BE2C (cell line): ENCODE measurements at regions not wholly inside any gene's neighbourhood (a gene's known extent, or its start where the extent isn't known, plus 50 kb on each side); places are given as distances from the start of the nearest gene placed in this dataset.
"Not testable (repeated sequence)": the region's sequence is repeated elsewhere in the genome, so short reads cannot be mapped to it uniquely, and the experiment has no call there.

Experiments
- DNase-seq: peaks from one replicate; pipeline ENCODE4 v3.0.0-alpha.2; 2020
- H3K27me3 ChIP-seq: fragments of 250-450 bp; sonication (Bioruptor Pico); 2 replicates; pipeline ENCODE4 v1.5.1; 2020; ENCODE audit warnings: mild to moderate bottlenecking
- H3K36me3 ChIP-seq: fragments of 250-450 bp; sonication (Bioruptor Pico); 2 replicates; pipeline ENCODE4 v1.5.1; 2020; ENCODE audit warnings: mild to moderate bottlenecking
- H3K4me1 ChIP-seq: fragments of 250-450 bp; sonication (Bioruptor Pico); 2 replicates; pipeline ENCODE4 v1.5.1; 2020
- H3K4me3 ChIP-seq: 2 replicates; pipeline ENCODE4 v1.5.1; 2011; ENCODE audit warnings: low read depth, low read length
- H3K9me3 ChIP-seq: fragments of 250-450 bp; sonication (Bioruptor Pico); 2 replicates; pipeline ENCODE4 v1.5.1; 2020
- CTCF ChIP-seq: IDR thresholded peaks from 2 replicates; pipeline ENCODE4 v1.5.1; 2012; ENCODE audit warnings: mild to moderate bottlenecking, low read depth, low read length

- DNase-seq, result no peak
Measured at GRCh38 chr2:234795272-234795920, 156.4 kb upstream of the SH3BP4 start.

GRCh38 chr2:234794866-234795265, 157.0 kb upstream of the SH3BP4 start:
- TF ChIP-seq CTCF, result no peak
- Histone ChIP-seq H3K4me3 (no peak overlapping the region), H3K4me1 (peaks cover 5% of the 10 kb centered on the region; the same call in 1 of the 2 replicates), H3K9me3 (no peaks in the 10 kb centered on the region), H3K36me3 (no peaks in the 10 kb centered on the region), H3K27me3 (no peaks in the 10 kb centered on the region)
- no peak for DNase-seq

More at GRCh38 chr2:234795272-234795920, 156.4 kb upstream of the SH3BP4 start:
- H3K36me3 ChIP-seq, result no peaks in the 10 kb centered on the region
- no peaks in the 10 kb centered on the region for H3K9me3 ChIP-seq
- no peak overlapping the region for H3K4me3 ChIP-seq
- peaks cover 5% of the 10 kb centered on the region; the same call in 1 of the 2 replicates for H3K4me1 ChIP-seq
- no peaks in the 10 kb centered on the region for H3K27me3 ChIP-seq
- no peak for TF ChIP-seq CTCF

- Histone ChIP-seq H3K36me3 (no peaks in the 10 kb centered on the region), H3K4me3 (no peak overlapping the region), H3K27me3 (no peaks in the 10 kb centered on the region), H3K9me3 (no peaks in the 10 kb centered on the region), H3K4me1 (peaks cover 5% of the 10 kb centered on the region; the same call in 1 of the 2 replicates)
- TF ChIP-seq CTCF, result no peak
- DNase-seq, result no peak
Measured at GRCh38 chr2:234793212-234793785, 158.5 kb upstream of the SH3BP4 start.

- Histone ChIP-seq H3K4me3 (no peak overlapping the region), H3K36me3 (no peaks in the 10 kb centered on the region), H3K27me3 (no peaks in the 10 kb centered on the region), H3K4me1 (peaks cover 5% of the 10 kb centered on the region; the same call in 1 of the 2 replicates), H3K9me3 (no peaks in the 10 kb centered on the region)
- no peak for DNase-seq
- TF ChIP-seq CTCF, result no peak
Measured at GRCh38 chr2:234792621-234793022, 159.2 kb upstream of the SH3BP4 start.

GRCh38 chr2:234792096-234792495, 159.7 kb upstream of the SH3BP4 start:
- not testable (repeated sequence) for H3K36me3 ChIP-seq, H3K27me3 ChIP-seq, DNase-seq, H3K9me3 ChIP-seq, H3K4me3 ChIP-seq, H3K4me1 ChIP-seq

GRCh38 chr2:234790380-234790779, 161.4 kb upstream of the SH3BP4 start:
- no peaks in the 10 kb centered on the region for H3K9me3 ChIP-seq
- no peak for TF ChIP-seq CTCF
- no peak for DNase-seq
- H3K4me3 ChIP-seq, result no peak overlapping the region
- no peaks in the 10 kb centered on the region; the same call in 1 of the 2 replicates for H3K4me1 ChIP-seq
- no peaks in the 10 kb centered on the region for H3K36me3 ChIP-seq
- H3K27me3 ChIP-seq, result no peaks in the 10 kb centered on the region
